Breast epithelium (tissue), 3 donors: ENCODE measurements at regions not wholly inside any gene's neighbourhood (a gene's known extent, or its start where the extent isn't known, plus 50 kb on each side); places are given as distances from the start of the nearest gene placed in this dataset.

Experiments used
- POLR2A ChIP-seq: fragments of 450-650 bp; IDR thresholded peaks from one replicate; pipeline ENCODE4 v1.6.1; 2016; ENCODE audit warnings: antibody characterized with exemption, mild to moderate bottlenecking, moderate library complexity
- TF ChIP-seq, protein P1 (sequence below), 3 donors: fragments of 450-650 bp; IDR thresholded peaks; one replicate each; pipeline ENCODE4 v1.5.1; 2016 to 2017; ENCODE audit warnings: antibody characterized with exemption in 3 of 3, mild to moderate bottlenecking in 3 of 3, moderate library complexity in 3 of 3

DNA sequence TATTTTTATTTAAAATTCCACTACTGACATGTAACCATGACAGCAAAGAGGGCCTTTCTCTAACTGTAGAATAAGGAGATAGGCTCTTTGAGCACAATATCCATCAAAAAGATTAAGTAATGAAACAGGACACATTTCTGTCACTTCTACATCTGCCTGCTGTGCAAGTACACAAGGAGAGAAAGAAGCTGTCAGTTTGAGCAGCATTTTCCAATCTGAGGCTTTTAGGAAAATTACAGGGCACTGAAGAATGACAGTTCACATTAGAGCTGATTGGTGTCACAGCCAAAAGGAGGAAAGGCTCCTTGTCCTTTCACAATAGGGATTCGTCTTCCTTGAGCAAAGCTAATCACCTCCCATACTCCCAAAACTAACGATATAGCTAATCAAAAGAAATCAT lies 158.8 kb upstream of the TAC1 start:
- TF ChIP-seq, protein P1, sequence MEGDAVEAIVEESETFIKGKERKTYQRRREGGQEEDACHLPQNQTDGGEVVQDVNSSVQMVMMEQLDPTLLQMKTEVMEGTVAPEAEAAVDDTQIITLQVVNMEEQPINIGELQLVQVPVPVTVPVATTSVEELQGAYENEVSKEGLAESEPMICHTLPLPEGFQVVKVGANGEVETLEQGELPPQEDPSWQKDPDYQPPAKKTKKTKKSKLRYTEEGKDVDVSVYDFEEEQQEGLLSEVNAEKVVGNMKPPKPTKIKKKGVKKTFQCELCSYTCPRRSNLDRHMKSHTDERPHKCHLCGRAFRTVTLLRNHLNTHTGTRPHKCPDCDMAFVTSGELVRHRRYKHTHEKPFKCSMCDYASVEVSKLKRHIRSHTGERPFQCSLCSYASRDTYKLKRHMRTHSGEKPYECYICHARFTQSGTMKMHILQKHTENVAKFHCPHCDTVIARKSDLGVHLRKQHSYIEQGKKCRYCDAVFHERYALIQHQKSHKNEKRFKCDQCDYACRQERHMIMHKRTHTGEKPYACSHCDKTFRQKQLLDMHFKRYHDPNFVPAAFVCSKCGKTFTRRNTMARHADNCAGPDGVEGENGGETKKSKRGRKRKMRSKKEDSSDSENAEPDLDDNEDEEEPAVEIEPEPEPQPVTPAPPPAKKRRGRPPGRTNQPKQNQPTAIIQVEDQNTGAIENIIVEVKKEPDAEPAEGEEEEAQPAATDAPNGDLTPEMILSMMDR (IDR thresholded peaks at IDR 0.05): no peak
- TF ChIP-seq POLR2A: no peak
